Heart right ventricle (tissue), 16 donors: ENCODE measurements at regions not wholly inside any gene's neighbourhood (a gene's known extent, or its start where the extent isn't known, plus 50 kb on each side); places are given as distances from the start of the nearest gene placed in this dataset.

Experiments
- ATAC-seq, 8 donors: fragments of 200-7000 bp; cut with Tn5 transposase; one replicate each; pipeline ENCODE4 v1.9.1; 2020; ENCODE audit warnings: mild to moderate bottlenecking in 8 of 8, moderate library complexity in 8 of 8, moderate number of reproducible peaks in 1 of 8
- DNase-seq, 2 donors: peaks; one replicate each; pipeline ENCODE4 v3.0.0-alpha.2; 2020
- H3K27ac ChIP-seq, 10 donors: fragments of 200-600 bp; sonication (generic) in 2 of 10; one replicate each; pipeline versions ENCODE4 v1.5.0 to v1.8.0; 2020 to 2022; ENCODE audit warnings: mild to moderate bottlenecking in 3 of 10
- H3K27me3 ChIP-seq, 7 donors: fragments of 200-600 bp; one replicate each; pipeline ENCODE4 v1.8.0; 2021 to 2022; ENCODE audit warnings: mild to moderate bottlenecking in 2 of 7
- H3K36me3 ChIP-seq, 9 donors: fragments of 200-600 bp; sonication (generic) in 1 of 9; one replicate each; pipeline versions ENCODE4 v1.5.0 to v1.8.0; 2020 to 2022; ENCODE audit warnings: mild to moderate bottlenecking in 2 of 9
- H3K4me1 ChIP-seq, 9 donors: fragments of 200-600 bp; sonication (generic) in 1 of 9; one replicate each; pipeline versions ENCODE4 v1.5.0 to v1.8.0; 2020 to 2022; ENCODE audit warnings: mild to moderate bottlenecking in 4 of 9
- H3K4me3 ChIP-seq, 10 donors: fragments of 200-600 bp; sonication (generic) in 2 of 10; one replicate each; pipeline versions ENCODE4 v1.5.0 to v1.8.0; 2020 to 2022; ENCODE audit warnings: mild to moderate bottlenecking in 7 of 10, moderate library complexity in 2 of 10
- H3K9me3 ChIP-seq, 11 donors: fragments of 200-600 bp in 10 of 11; sonication (generic) in 2 of 11; one replicate each; pipeline versions ENCODE4 v1.5.0 to v1.8.0; 2013 to 2022; ENCODE audit warnings: mild to moderate bottlenecking in 2 of 11, control low read depth in 1 of 11, moderate library complexity in 1 of 11
- CTCF ChIP-seq, 9 donors: fragments of 200-600 bp; sonication (generic) in 2 of 9; IDR thresholded peaks; one replicate each; pipeline versions ENCODE4 v1.5.0 to v1.8.0; 2021 to 2022; ENCODE audit warnings: antibody characterized with exemption in 9 of 9, mild to moderate bottlenecking in 5 of 9, moderate library complexity in 1 of 9
- WGBS, 2 donors: extraction: QIAGEN DNeasy Blood & Tissue Kit; methylation state at CpG; one replicate each; pipeline ENCODE4 v1.1.7; 2013; ENCODE audit warnings: inconsistent platforms in 1 of 2; 5-methylcytosine and 5-hydroxymethylcytosine counted together
- intact Hi-C, 10 donors: fragments of 100-400 bp; cut with DNase I; formaldehyde crosslinking; loops; one replicate each; pipeline versions ENCODE4 v1.11.1 to v1.14.2; 2022
- donor health status: Arrhythmogenic right ventricular cardiomyopathy.
- donor health status: ischemic (EF 13 %, LVEDD 7.1; RV severe dilation, severe dysfunction).
- donor health status: healthy with polysubstance abuse.
- donor health status: DM: no; HTN: yes; CAD: no.
- donor health status: DM: no; HTN: no; CAD: no.
- donor health status: ischemic (EF 25% LVEDD 6.9; RV normal size, moderate dysfunction).
- donor health status: ischemic (EF 25% LVEDD 5.7; RV mildly dilated, moderate dysfunction).
- donor health status: healthy.
- donor health status: DM: yes; HTN: yes; CAD: no.
- donor health status: Ischemic cardiomyopathy.
- donor health status: ischemic (EF 35%, LVEDD 5.7; RV mildly dilated, moderate dysfunction).
- donor health status: nonischemic (EF 11% LVEDD 7.7; RV severe dilation, severe dysfunction).
- donor health status: DM: yes; HTN: yes; CAD: no.
- donor health status: PGD.
- donor health status: ischemic (EF 29% LVEDD 5.4; RV normal size, mild dysfunction).
- donor health status: nonischemic (EF 23%, LVEDD 6.1; RV moderate dilation, normal function).

- intact Hi-C loops = no loop called here
- 64 to 67% methylated on average over 2 of the region's 2 CpGs for WGBS, 2 donors
- Histone ChIP-seq H3K27me3 (no peaks in the 10 kb centered on the region), H3K4me1 (no peaks in the 10 kb centered on the region), H3K9me3 (peaks cover 0 to 20% (median 3%) of the 10 kb centered on the region in 11 donors), H3K27ac (no peak overlapping the region), H3K4me3 (no peak overlapping the region), H3K36me3 (no peaks in the 10 kb centered on the region)
- ATAC-seq (no peak), DNase-seq (no peak)
- no peak for TF ChIP-seq CTCF (IDR thresholded peaks at IDR 0.05)
These were observed 1333.1 kb downstream of the SI start for GRCh38 chr3:163745204-163745603.

- no peaks in the 10 kb centered on the region for H3K36me3 ChIP-seq
- no peak for DNase-seq
- H3K27ac ChIP-seq = no peak overlapping the region
- TF ChIP-seq CTCF (IDR thresholded peaks at IDR 0.05) = no peak
- no peak overlapping the region for H3K4me3 ChIP-seq
- 47 to 59% methylated on average over 1 of the region's 1 CpG for WGBS, 2 donors
- no peak for ATAC-seq
- no peaks in the 10 kb centered on the region for H3K4me1 ChIP-seq
- intact Hi-C loops = no loop called here
- H3K9me3 ChIP-seq = peaks cover 0 to 23% (median 8%) of the 10 kb centered on the region in 11 donors
- no peaks in the 10 kb centered on the region for H3K27me3 ChIP-seq
These were observed 1342.9 kb downstream of the SI start for GRCh38 chr3:163735394-163735793.

GRCh38 chr3:163730684-163731083, 1347.6 kb downstream of the SI start:
- WGBS, 2 donors = 80 to 83% methylated on average over 2 of the region's 2 CpGs
- H3K4me3 ChIP-seq = no peak overlapping the region
- no peaks in the 10 kb centered on the region for H3K4me1 ChIP-seq
- H3K27ac ChIP-seq = no peak overlapping the region
- no peaks in the 10 kb centered on the region for H3K27me3 ChIP-seq
- H3K36me3 ChIP-seq = no peaks in the 10 kb centered on the region
- no peak for TF ChIP-seq CTCF (IDR thresholded peaks at IDR 0.05)
- no peak for DNase-seq
- no peak for ATAC-seq
- H3K9me3 ChIP-seq = no peaks in the 10 kb centered on the region
- intact Hi-C loops = no loop called here

GRCh38 chr3:163726125-163726524, 1352.2 kb downstream of the SI start:
- TF ChIP-seq CTCF (IDR thresholded peaks at IDR 0.05) = no peak
- ATAC-seq (no peak), DNase-seq (no peak)
- Histone ChIP-seq H3K27ac (no peak overlapping the region), H3K9me3 (peaks cover 0 to 15% (median 0%) of the 10 kb centered on the region in 11 donors), H3K4me1 (no peaks in the 10 kb centered on the region), H3K36me3 (no peaks in the 10 kb centered on the region), H3K4me3 (no peak overlapping the region), H3K27me3 (no peaks in the 10 kb centered on the region)
- intact Hi-C loops = loop anchor here in 1 of 10 donors (10.0 kb wide), 1 partner anchor 1389 kb away; no protein-coding TSS in a partner anchor
- WGBS, 2 donors = 57 to 63% methylated on average over 2 of the region's 2 CpGs
